GM23248 (cell line): ENCODE measurements at regions not wholly inside any gene's neighbourhood (a gene's known extent, or its start where the extent isn't known, plus 50 kb on each side); places are given as distances from the start of the nearest gene placed in this dataset.

Experiments used
- EZH2 ChIP-seq: fragments of 200-600 bp; sonication (generic); IDR thresholded peaks from 2 replicates; pipeline ENCODE4 v1.6.1; 2018; ENCODE audit warnings: antibody characterized with exemption, mild to moderate bottlenecking; ENCODE audit not compliant: insufficient read depth, poor library complexity, severe bottlenecking
- EZH2phosphoT487 ChIP-seq: fragments of 200-600 bp; sonication (generic); IDR thresholded peaks from 2 replicates; pipeline ENCODE4 v1.6.1; 2018; ENCODE audit warnings: antibody characterized with exemption, moderate library complexity, mild to moderate bottlenecking, low read depth; ENCODE audit not compliant: insufficient read depth

GRCh38 chr15:70498096-70498626, 265.2 kb downstream of the UACA start:
- TF ChIP-seq EZH2 = no peak
- TF ChIP-seq EZH2phosphoT487 = no peak
